OCI-LY3 (cell line): ENCODE measurements at regions not wholly inside any gene's neighbourhood (a gene's known extent, or its start where the extent isn't known, plus 50 kb on each side); places are given as distances from the start of the nearest gene placed in this dataset.

Experiments used
- H2AFZ ChIP-seq: fragments of 200-600, 300-600 bp; shearing (Covaris generic); 2 replicates; pipeline ENCODE4 v1.6.0; 2014; ENCODE audit warnings: antibody characterized with exemption, low read depth, low read length
- H3K27ac ChIP-seq: fragments of 200-600, 300-600 bp; sonication (generic); 2 replicates; pipeline ENCODE4 v1.5.1; 2014; ENCODE audit warnings: mild to moderate bottlenecking, low read length, moderate library complexity, mixed read lengths
- H3K27me3 ChIP-seq: fragments of 200-600, 300-600 bp; sonication (generic); 2 replicates; pipeline ENCODE4 v1.6.1; 2014; ENCODE audit warnings: low read depth, low read length, mixed read lengths
- H3K36me3 ChIP-seq: fragments of 200-600, 300-600 bp; sonication (generic); replicated peaks from 2 replicates; pipeline ENCODE3; 2014; ENCODE audit warnings: low read depth, low read length, mixed read lengths
- H3K4me1 ChIP-seq: fragments of 300-600, 200-600 bp; sonication (generic); 2 replicates; pipeline ENCODE4 v1.6.1; 2014; ENCODE audit warnings: low read length, mixed read lengths
- H3K4me2 ChIP-seq: fragments of 200-600, 300-600 bp; sonication (generic); 2 replicates; pipeline ENCODE4 v1.6.1; 2014; ENCODE audit warnings: low read length, mixed read lengths
- H3K4me3 ChIP-seq: fragments of 300-600, 200-600 bp; sonication (generic); 2 replicates; pipeline ENCODE4 v1.5.1; 2014; ENCODE audit warnings: antibody characterized with exemption, mild to moderate bottlenecking, low read length, moderate library complexity
- H3K79me2 ChIP-seq: fragments of 300-600, 200-600 bp; shearing (Covaris generic); 2 replicates; pipeline ENCODE4 v1.6.1; 2014; ENCODE audit warnings: mild to moderate bottlenecking, low read length, mixed read lengths
- H3K9ac ChIP-seq: fragments of 300-600, 200-600 bp; shearing (Covaris generic); 2 replicates; pipeline ENCODE4 v1.6.0; 2014; ENCODE audit warnings: mild to moderate bottlenecking, low read length, moderate library complexity
- H3K9me3 ChIP-seq: fragments of 200-600, 300-600 bp; shearing (Covaris generic); 2 replicates; pipeline ENCODE4 v1.6.1; 2014; ENCODE audit warnings: low read length, mixed read lengths; ENCODE audit not compliant: insufficient read depth
- H4K20me1 ChIP-seq: fragments of 200-600, 300-600 bp; sonication (generic); 2 replicates; pipeline ENCODE4 v1.6.1; 2016; ENCODE audit warnings: low read length, mixed read lengths; ENCODE audit not compliant: insufficient read depth
- CTCF ChIP-seq: fragments of 200-600, 300-600 bp; sonication (generic); IDR thresholded peaks from 2 replicates; pipeline ENCODE4 v1.5.1; 2014; ENCODE audit warnings: antibody characterized with exemption, low read length, low read depth
- EZH2phosphoT487 ChIP-seq: fragments of 200-600 bp; shearing (Covaris generic); IDR thresholded peaks from 2 replicates; pipeline ENCODE4 v1.6.1; 2018; ENCODE audit warnings: antibody characterized with exemption, mixed run types, low read depth

- Histone ChIP-seq H3K9ac (no peak overlapping the region), H3K27me3 (0 out of 2 replicates have a peak, but pooled peaks cover 4% of the 10 kb centered on the region)
Observed at GRCh38 chr2:104547221-104547620, 306.7 kb upstream of the POU3F3 start.

GRCh38 chr2:104561251-104561650 is 292.7 kb upstream of the POU3F3 start:
- H3K9ac ChIP-seq = no peak overlapping the region
- no peaks in the 10 kb centered on the region for H3K9me3 ChIP-seq
- H3K4me3 ChIP-seq = no peak overlapping the region
- H3K4me1 ChIP-seq = no peaks in the 10 kb centered on the region
- H4K20me1 ChIP-seq = no peaks in the 10 kb centered on the region
- TF ChIP-seq EZH2phosphoT487 (no peak), CTCF (no peak)
- H3K36me3 ChIP-seq = no peaks in the 10 kb centered on the region
- peaks cover 25% of the 10 kb centered on the region for H3K27me3 ChIP-seq
- H3K79me2 ChIP-seq = no peaks in the 10 kb centered on the region
- H3K27ac ChIP-seq = no peak overlapping the region
- H2AFZ ChIP-seq = no peak overlapping the region
- H3K4me2 ChIP-seq = no peak overlapping the region

More at GRCh38 chr2:104547221-104547620, 306.7 kb upstream of the POU3F3 start:
- no peaks in the 10 kb centered on the region for H3K4me1 ChIP-seq
- no peak for TF ChIP-seq EZH2phosphoT487
- TF ChIP-seq CTCF = no peak
- no peaks in the 10 kb centered on the region for H3K9me3 ChIP-seq
- no peaks in the 10 kb centered on the region for H4K20me1 ChIP-seq
- no peaks in the 10 kb centered on the region for H3K79me2 ChIP-seq
- no peak overlapping the region for H3K4me3 ChIP-seq
- no peak overlapping the region for H2AFZ ChIP-seq
- H3K36me3 ChIP-seq = no peaks in the 10 kb centered on the region
- no peak overlapping the region for H3K27ac ChIP-seq
- no peak overlapping the region for H3K4me2 ChIP-seq

- Histone ChIP-seq H3K4me2 (no peak overlapping the region), H3K27ac (no peak overlapping the region)
Observed at GRCh38 chr2:104562537-104562936, 291.4 kb upstream of the POU3F3 start.

GRCh38 chr2:104563398-104563996 is 290.4 kb upstream of the POU3F3 start:
- no peak overlapping the region for H3K27ac ChIP-seq
- no peaks in the 10 kb centered on the region for H3K36me3 ChIP-seq
- TF ChIP-seq CTCF = no peak
- no peak for TF ChIP-seq EZH2phosphoT487
- peaks cover 19% of the 10 kb centered on the region for H3K27me3 ChIP-seq
- no peak overlapping the region for H3K4me3 ChIP-seq
- H3K4me1 ChIP-seq = no peaks in the 10 kb centered on the region
- no peak overlapping the region for H3K4me2 ChIP-seq
- H3K79me2 ChIP-seq = no peaks in the 10 kb centered on the region
- H3K9me3 ChIP-seq = no peaks in the 10 kb centered on the region
- H4K20me1 ChIP-seq = no peaks in the 10 kb centered on the region
- no peak overlapping the region for H3K9ac ChIP-seq
- H2AFZ ChIP-seq = no peak overlapping the region

More at GRCh38 chr2:104562537-104562936, 291.4 kb upstream of the POU3F3 start:
- peaks cover 25% of the 10 kb centered on the region for H3K27me3 ChIP-seq
- no peak overlapping the region for H3K4me3 ChIP-seq
- H3K4me1 ChIP-seq = no peaks in the 10 kb centered on the region
- H2AFZ ChIP-seq = no peak overlapping the region
- no peak for TF ChIP-seq CTCF
- no peak for TF ChIP-seq EZH2phosphoT487
- H3K9me3 ChIP-seq = no peaks in the 10 kb centered on the region
- no peaks in the 10 kb centered on the region for H3K36me3 ChIP-seq
- H3K79me2 ChIP-seq = no peaks in the 10 kb centered on the region
- H3K9ac ChIP-seq = no peak overlapping the region
- H4K20me1 ChIP-seq = no peaks in the 10 kb centered on the region
